ENCODE measurements at regions not wholly inside any gene's neighbourhood (a gene's known extent, or its start where the extent isn't known, plus 50 kb on each side); places are given as distances from the start of the nearest gene placed in this dataset.

- DNase-seq: no peak
- no peaks in the 10 kb centered on the region for H3K36me3 ChIP-seq (replicated peaks; ENCODE audit: control insufficient read depth, insufficient read depth, low read length)
- no peak overlapping the region for H3K4me3 ChIP-seq (ENCODE audit: insufficient read depth, low read depth, low read length)
- no peaks in the 10 kb centered on the region; the same call in 1 of the 2 replicates for H3K27me3 ChIP-seq (ENCODE audit: control insufficient read depth, insufficient read depth, low read length)
Measured at GRCh38 chr1:34619256-34619655, 135.6 kb upstream of the GJB5 start.

- Histone ChIP-seq H3K27me3 (ENCODE audit: control insufficient read depth, insufficient read depth, low read length) (no peaks in the 10 kb centered on the region; the same call in 1 of the 2 replicates), H3K36me3 (replicated peaks; ENCODE audit: control insufficient read depth, insufficient read depth, low read length) (no peaks in the 10 kb centered on the region), H3K4me3 (ENCODE audit: insufficient read depth, low read depth, low read length) (no peak overlapping the region)
- DNase-seq: no peak
Measured at GRCh38 chr1:34621916-34622315, 132.9 kb upstream of the GJB5 start.

GRCh38 chr1:34625521-34626015, 129.3 kb upstream of the GJB5 start:
- DNase-seq: no peak

GRCh38 chr1:34627465-34628240, 127.2 kb upstream of the GJB5 start:
- DNase-seq: no peak
- H3K36me3 ChIP-seq (replicated peaks; ENCODE audit: control insufficient read depth, insufficient read depth, low read length): no peaks in the 10 kb centered on the region
- H3K27me3 ChIP-seq (ENCODE audit: control insufficient read depth, insufficient read depth, low read length): no peaks in the 10 kb centered on the region
- no peak overlapping the region for H3K4me3 ChIP-seq (ENCODE audit: insufficient read depth, low read depth, low read length)

More at GRCh38 chr1:34625521-34626015, 129.3 kb upstream of the GJB5 start:
- Histone ChIP-seq H3K4me3 (ENCODE audit: insufficient read depth, low read depth, low read length) (no peak overlapping the region), H3K36me3 (replicated peaks; ENCODE audit: control insufficient read depth, insufficient read depth, low read length) (no peaks in the 10 kb centered on the region), H3K27me3 (ENCODE audit: control insufficient read depth, insufficient read depth, low read length) (no peaks in the 10 kb centered on the region)

GRCh38 chr1:34631126-34631525, 123.7 kb upstream of the GJB5 start:
- H3K36me3 ChIP-seq (replicated peaks; ENCODE audit: control insufficient read depth, insufficient read depth, low read length): no peaks in the 10 kb centered on the region
- no peak for DNase-seq
- no peaks in the 10 kb centered on the region for H3K27me3 ChIP-seq (ENCODE audit: control insufficient read depth, insufficient read depth, low read length)
- no peak overlapping the region for H3K4me3 ChIP-seq (ENCODE audit: insufficient read depth, low read depth, low read length)

GRCh38 chr1:34639701-34640100, 115.1 kb upstream of the GJB5 start:
- Histone ChIP-seq H3K27me3 (ENCODE audit: control insufficient read depth, insufficient read depth, low read length) (no peaks in the 10 kb centered on the region), H3K36me3 (replicated peaks; ENCODE audit: control insufficient read depth, insufficient read depth, low read length) (no peaks in the 10 kb centered on the region), H3K4me3 (ENCODE audit: insufficient read depth, low read depth, low read length) (no peak overlapping the region)
- no peak for DNase-seq

- H3K4me3 ChIP-seq (ENCODE audit: insufficient read depth, low read depth, low read length): no peak overlapping the region
- H3K27me3 ChIP-seq (ENCODE audit: control insufficient read depth, insufficient read depth, low read length): no peaks in the 10 kb centered on the region
- DNase-seq: no peak
- H3K36me3 ChIP-seq (replicated peaks; ENCODE audit: control insufficient read depth, insufficient read depth, low read length): no peaks in the 10 kb centered on the region
Measured at GRCh38 chr1:34640654-34641401, 114.0 kb upstream of the GJB5 start.

- Histone ChIP-seq H3K4me3 (ENCODE audit: insufficient read depth, low read depth, low read length) (no peak overlapping the region), H3K36me3 (replicated peaks; ENCODE audit: control insufficient read depth, insufficient read depth, low read length) (no peaks in the 10 kb centered on the region), H3K27me3 (ENCODE audit: control insufficient read depth, insufficient read depth, low read length) (no peaks in the 10 kb centered on the region)
- peak; percentile 39 for DNase-seq
Measured at GRCh38 chr1:34642679-34643078, 112.2 kb upstream of the GJB5 start.

- DNase-seq: no peak
- Histone ChIP-seq H3K27me3 (ENCODE audit: control insufficient read depth, insufficient read depth, low read length) (no peaks in the 10 kb centered on the region), H3K36me3 (replicated peaks; ENCODE audit: control insufficient read depth, insufficient read depth, low read length) (no peaks in the 10 kb centered on the region), H3K4me3 (ENCODE audit: insufficient read depth, low read depth, low read length) (no peak overlapping the region)
Measured at GRCh38 chr1:34645109-34645688, 109.6 kb upstream of the GJB5 start.

GRCh38 chr1:34645919-34646318, 108.9 kb upstream of the GJB5 start:
- no peak overlapping the region for H3K4me3 ChIP-seq (ENCODE audit: insufficient read depth, low read depth, low read length)
- no peaks in the 10 kb centered on the region for H3K27me3 ChIP-seq (ENCODE audit: control insufficient read depth, insufficient read depth, low read length)
- no peak for DNase-seq
- no peaks in the 10 kb centered on the region for H3K36me3 ChIP-seq (replicated peaks; ENCODE audit: control insufficient read depth, insufficient read depth, low read length)

- DNase-seq: no peak
- H3K27me3 ChIP-seq (ENCODE audit: control insufficient read depth, insufficient read depth, low read length): no peaks in the 10 kb centered on the region; the same call in 1 of the 2 replicates
- no peaks in the 10 kb centered on the region for H3K36me3 ChIP-seq (replicated peaks; ENCODE audit: control insufficient read depth, insufficient read depth, low read length)
- no peak overlapping the region for H3K4me3 ChIP-seq (ENCODE audit: insufficient read depth, low read depth, low read length)
Measured at GRCh38 chr1:34648501-34648900, 106.3 kb upstream of the GJB5 start.

- Histone ChIP-seq H3K4me3 (ENCODE audit: insufficient read depth, low read depth, low read length) (no peak overlapping the region), H3K27me3 (ENCODE audit: control insufficient read depth, insufficient read depth, low read length) (no peaks in the 10 kb centered on the region; the same call in 1 of the 2 replicates), H3K36me3 (replicated peaks; ENCODE audit: control insufficient read depth, insufficient read depth, low read length) (no peaks in the 10 kb centered on the region)
- no peak for DNase-seq
Measured at GRCh38 chr1:34650090-34650489, 104.8 kb upstream of the GJB5 start.

- no peaks in the 10 kb centered on the region for H3K36me3 ChIP-seq (replicated peaks; ENCODE audit: control insufficient read depth, insufficient read depth, low read length)
- H3K4me3 ChIP-seq (ENCODE audit: insufficient read depth, low read depth, low read length): no peak overlapping the region
- no peaks in the 10 kb centered on the region; the same call in 1 of the 2 replicates for H3K27me3 ChIP-seq (ENCODE audit: control insufficient read depth, insufficient read depth, low read length)
- DNase-seq: no peak
Measured at GRCh38 chr1:34650800-34651199, 104.0 kb upstream of the GJB5 start.

GRCh38 chr1:34653110-34653509, 101.7 kb upstream of the GJB5 start:
- Histone ChIP-seq H3K27me3 (ENCODE audit: control insufficient read depth, insufficient read depth, low read length) (no peaks in the 10 kb centered on the region; the same call in 1 of the 2 replicates), H3K36me3 (replicated peaks; ENCODE audit: control insufficient read depth, insufficient read depth, low read length) (no peaks in the 10 kb centered on the region), H3K4me3 (ENCODE audit: insufficient read depth, low read depth, low read length) (no peak overlapping the region)
- DNase-seq: no peak

Measured in H7 (cell line).